WTC11 (cell line): ENCODE measurements at regions not wholly inside any gene's neighbourhood (a gene's known extent, or its start where the extent isn't known, plus 50 kb on each side); places are given as distances from the start of the nearest gene placed in this dataset.

Source experiments
- ATAC-seq: fragments of 200-7000 bp; cut with Tn5 transposase; 2 replicates; pipeline ENCODE4 v1.10.0; 2021; ENCODE audit warnings: mild to moderate bottlenecking, moderate library complexity
- CTCF ChIA-PET: fragments of 300-600 bp; sonication (Branson Sonifier 250); formaldehyde crosslinking; loops from one replicate; lab custom pipeline; 2021; ENCODE audit warnings: antibody characterized with exemption; lab: Charles Lee
- POLR2A ChIA-PET: fragments of 350-600 bp; sonication (Branson Sonifier 250); formaldehyde crosslinking; loops from one replicate; lab custom pipeline; 2021; ENCODE audit warnings: antibody characterized with exemption; lab: Charles Lee
- DNase-seq: peaks from one replicate; pipeline ENCODE4 v3.0.0; 2021; ENCODE audit warnings: low spot score
- H3K27ac Mint-ChIP-seq: 2 replicates; pipeline ENCODE4 v1.8.0; 2021; ENCODE audit warnings: mixed read lengths
- H3K27me3 Mint-ChIP-seq: 2 replicates; pipeline ENCODE4 v1.8.0; 2021; ENCODE audit warnings: low read depth, mild to moderate bottlenecking, moderate library complexity, mixed read lengths
- H3K36me3 Mint-ChIP-seq: 2 replicates; pipeline ENCODE4 v1.8.0; 2021; ENCODE audit warnings: mixed read lengths
- H3K4me1 Mint-ChIP-seq: 2 replicates; pipeline ENCODE4 v1.8.0; 2022; ENCODE audit warnings: mixed read lengths
- H3K4me3 Mint-ChIP-seq: 2 replicates; pipeline ENCODE4 v1.8.0; 2021; ENCODE audit warnings: mild to moderate bottlenecking, moderate library complexity, mixed read lengths
- H3K9me3 Mint-ChIP-seq: 2 replicates; pipeline ENCODE4 v1.8.0; 2021; ENCODE audit warnings: mixed read lengths
- AR ChIP-seq: fragments of 250-450 bp; sonication (Bioruptor Pico); IDR thresholded peaks from 2 replicates; pipeline ENCODE4 v1.9.0; 2021; ENCODE audit warnings: mild to moderate bottlenecking
- ATF1 ChIP-seq: sonication (generic); formaldehyde crosslinking; IDR thresholded peaks from 2 replicates; pipeline ENCODE4 v1.8.1; 2023; ENCODE audit warnings: mild to moderate bottlenecking, moderate library complexity, missing genetic modification reagents
- CREB1 ChIP-seq: sonication (generic); formaldehyde crosslinking; IDR thresholded peaks from 2 replicates; pipeline ENCODE4 v1.8.0; 2023; ENCODE audit warnings: mild to moderate bottlenecking, missing genetic modification reagents
- CREM ChIP-seq: sonication (generic); formaldehyde crosslinking; IDR thresholded peaks from 2 replicates; pipeline ENCODE4 v1.8.1; 2022; ENCODE audit warnings: mild to moderate bottlenecking, missing genetic modification reagents, moderate library complexity
- FOXJ3 ChIP-seq: sonication (generic); formaldehyde crosslinking; IDR thresholded peaks from 2 replicates; pipeline ENCODE4 v1.9.0; 2021; ENCODE audit warnings: missing genetic modification reagents, mild to moderate bottlenecking, borderline replicate concordance
- GABPB1 ChIP-seq: sonication (generic); formaldehyde crosslinking; IDR thresholded peaks from 2 replicates; pipeline ENCODE4 v1.8.1; 2023; ENCODE audit warnings: mild to moderate bottlenecking, missing genetic modification reagents
- GTF2I ChIP-seq: fragments of 250-450 bp; sonication (Bioruptor Pico); conservative IDR thresholded peaks from 2 replicates; pipeline ENCODE4 v1.4.0; 2021; ENCODE audit warnings: mild to moderate bottlenecking
- IRF2 ChIP-seq: sonication (generic); formaldehyde crosslinking; IDR thresholded peaks from 2 replicates; pipeline ENCODE4 v1.8.0; 2022; ENCODE audit warnings: low read depth, missing genetic modification reagents, borderline replicate concordance
- MXD4 ChIP-seq: fragments of 250-450 bp; sonication (Bioruptor Pico); IDR thresholded peaks from 2 replicates; pipeline ENCODE4 v1.8.0; 2021; ENCODE audit warnings: mild to moderate bottlenecking, moderate library complexity, borderline replicate concordance
- NFE2L1 ChIP-seq: sonication (generic); formaldehyde crosslinking; IDR thresholded peaks from 2 replicates; pipeline ENCODE4 v1.8.1; 2023; ENCODE audit warnings: missing genetic modification reagents
- NFYB ChIP-seq: sonication (generic); formaldehyde crosslinking; conservative IDR thresholded peaks from 2 replicates; pipeline ENCODE4 v1.8.0; 2022; ENCODE audit warnings: low read depth, missing genetic modification reagents
- NR3C1 ChIP-seq: sonication (generic); formaldehyde crosslinking; conservative IDR thresholded peaks from 2 replicates; pipeline ENCODE4 v1.8.1; 2023; ENCODE audit warnings: low read depth, mild to moderate bottlenecking, missing genetic modification reagents
- OVOL2 ChIP-seq: fragments of 250-450 bp; sonication (Bioruptor Pico); IDR thresholded peaks from 2 replicates; pipeline ENCODE4 v1.9.0; 2021; ENCODE audit warnings: mild to moderate bottlenecking, borderline replicate concordance
- PRRX2 ChIP-seq: fragments of 250-450 bp; sonication (Bioruptor Pico); IDR thresholded peaks from 2 replicates; pipeline ENCODE4 v1.8.0; 2021; ENCODE audit warnings: mild to moderate bottlenecking
- ZMAT4 ChIP-seq: fragments of 250-450 bp; sonication (Bioruptor Pico); IDR thresholded peaks from 2 replicates; pipeline ENCODE4 v1.9.0; 2021; ENCODE audit warnings: mild to moderate bottlenecking
- ZNF263 ChIP-seq: sonication (generic); formaldehyde crosslinking; IDR thresholded peaks from 2 replicates; pipeline ENCODE4 v1.8.1; 2022; ENCODE audit warnings: low read depth, mild to moderate bottlenecking, moderate library complexity, missing genetic modification reagents
- ZNF416 ChIP-seq: fragments of 250-450 bp; sonication (Bioruptor Pico); IDR thresholded peaks from 2 replicates; pipeline ENCODE4 v1.9.0; 2021; ENCODE audit warnings: mild to moderate bottlenecking, inconsistent platforms
- TF ChIP-seq, protein P1 (sequence below): sonication (generic); formaldehyde crosslinking; IDR thresholded peaks from 2 replicates; pipeline ENCODE4 v1.8.0; 2022; ENCODE audit warnings: missing genetic modification reagents
- TF ChIP-seq, protein P2 (sequence below): fragments of 200-600 bp; IDR thresholded peaks from 2 replicates; pipeline ENCODE4 v1.8.0; 2022; ENCODE audit warnings: antibody characterized with exemption
- TF ChIP-seq, protein P3 (sequence below): fragments of 250-450 bp; sonication (Bioruptor Pico); conservative IDR thresholded peaks from 2 replicates; pipeline ENCODE4 v1.9.0; 2021; ENCODE audit warnings: mild to moderate bottlenecking
- TF ChIP-seq, protein P4 (sequence below): sonication (generic); formaldehyde crosslinking; IDR thresholded peaks from 2 replicates; pipeline ENCODE4 v1.8.1; 2022; ENCODE audit warnings: missing genetic modification reagents, borderline replicate concordance

DNA sequence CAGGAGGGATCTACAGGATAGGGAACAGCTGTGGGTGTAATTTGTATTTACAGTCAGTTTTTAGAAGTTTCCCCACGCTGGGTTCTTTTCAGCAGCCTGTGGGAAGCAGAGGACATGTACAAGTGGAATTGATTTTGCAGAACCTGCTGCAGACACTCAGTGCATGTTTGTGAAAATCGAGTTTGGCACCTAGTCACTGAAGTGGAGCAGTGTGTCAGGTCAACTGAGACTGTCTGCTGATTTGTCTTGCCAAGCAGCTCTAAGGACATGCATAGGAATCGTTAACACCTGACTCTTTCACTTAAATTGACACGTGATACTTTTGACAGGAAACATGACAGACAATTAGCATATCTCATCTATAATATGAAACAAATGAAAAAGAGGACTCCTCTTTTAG, 416.6 kb downstream of the TMX3 start (continued):
- TF ChIP-seq OVOL2 (CRISPR knock-in tag) (no peak), CREM (CRISPR knock-in tag) (no peak), AR (CRISPR knock-in tag) (no peak), GABPB1 (CRISPR knock-in tag) (no peak), PRRX2 (CRISPR knock-in tag) (no peak), CREB1 (CRISPR knock-in tag) (no peak), GTF2I (no peak)
- TF ChIP-seq, all 79 proteins: peak for 0

GRCh38 chr18:68288408-68288807, 426.5 kb downstream of the TMX3 start:
- H3K4me1 Mint-ChIP-seq, result no peaks in the 10 kb centered on the region
- ATAC-seq, result no peak
- CTCF ChIA-PET, result no interaction called here
- TF ChIP-seq, protein P1, sequence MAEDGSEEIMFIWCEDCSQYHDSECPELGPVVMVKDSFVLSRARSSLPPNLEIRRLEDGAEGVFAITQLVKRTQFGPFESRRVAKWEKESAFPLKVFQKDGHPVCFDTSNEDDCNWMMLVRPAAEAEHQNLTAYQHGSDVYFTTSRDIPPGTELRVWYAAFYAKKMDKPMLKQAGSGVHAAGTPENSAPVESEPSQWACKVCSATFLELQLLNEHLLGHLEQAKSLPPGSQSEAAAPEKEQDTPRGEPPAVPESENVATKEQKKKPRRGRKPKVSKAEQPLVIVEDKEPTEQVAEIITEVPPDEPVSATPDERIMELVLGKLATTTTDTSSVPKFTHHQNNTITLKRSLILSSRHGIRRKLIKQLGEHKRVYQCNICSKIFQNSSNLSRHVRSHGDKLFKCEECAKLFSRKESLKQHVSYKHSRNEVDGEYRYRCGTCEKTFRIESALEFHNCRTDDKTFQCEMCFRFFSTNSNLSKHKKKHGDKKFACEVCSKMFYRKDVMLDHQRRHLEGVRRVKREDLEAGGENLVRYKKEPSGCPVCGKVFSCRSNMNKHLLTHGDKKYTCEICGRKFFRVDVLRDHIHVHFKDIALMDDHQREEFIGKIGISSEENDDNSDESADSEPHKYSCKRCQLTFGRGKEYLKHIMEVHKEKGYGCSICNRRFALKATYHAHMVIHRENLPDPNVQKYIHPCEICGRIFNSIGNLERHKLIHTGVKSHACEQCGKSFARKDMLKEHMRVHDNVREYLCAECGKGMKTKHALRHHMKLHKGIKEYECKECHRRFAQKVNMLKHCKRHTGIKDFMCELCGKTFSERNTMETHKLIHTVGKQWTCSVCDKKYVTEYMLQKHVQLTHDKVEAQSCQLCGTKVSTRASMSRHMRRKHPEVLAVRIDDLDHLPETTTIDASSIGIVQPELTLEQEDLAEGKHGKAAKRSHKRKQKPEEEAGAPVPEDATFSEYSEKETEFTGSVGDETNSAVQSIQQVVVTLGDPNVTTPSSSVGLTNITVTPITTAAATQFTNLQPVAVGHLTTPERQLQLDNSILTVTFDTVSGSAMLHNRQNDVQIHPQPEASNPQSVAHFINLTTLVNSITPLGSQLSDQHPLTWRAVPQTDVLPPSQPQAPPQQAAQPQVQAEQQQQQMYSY (CRISPR knock-in tag), result no peak
- TF ChIP-seq ATF1 (CRISPR knock-in tag) (no peak), NFE2L1 (CRISPR knock-in tag) (no peak), ZMAT4 (CRISPR knock-in tag) (no peak), OVOL2 (CRISPR knock-in tag) (no peak), NR3C1 (no peak), FOXJ3 (CRISPR knock-in tag) (no peak), NFYB (CRISPR knock-in tag) (no peak), IRF2 (CRISPR knock-in tag) (no peak), ZNF263 (no peak), ZNF416 (CRISPR knock-in tag) (no peak), GTF2I (no peak), MXD4 (no peak)
- TF ChIP-seq, protein P2, sequence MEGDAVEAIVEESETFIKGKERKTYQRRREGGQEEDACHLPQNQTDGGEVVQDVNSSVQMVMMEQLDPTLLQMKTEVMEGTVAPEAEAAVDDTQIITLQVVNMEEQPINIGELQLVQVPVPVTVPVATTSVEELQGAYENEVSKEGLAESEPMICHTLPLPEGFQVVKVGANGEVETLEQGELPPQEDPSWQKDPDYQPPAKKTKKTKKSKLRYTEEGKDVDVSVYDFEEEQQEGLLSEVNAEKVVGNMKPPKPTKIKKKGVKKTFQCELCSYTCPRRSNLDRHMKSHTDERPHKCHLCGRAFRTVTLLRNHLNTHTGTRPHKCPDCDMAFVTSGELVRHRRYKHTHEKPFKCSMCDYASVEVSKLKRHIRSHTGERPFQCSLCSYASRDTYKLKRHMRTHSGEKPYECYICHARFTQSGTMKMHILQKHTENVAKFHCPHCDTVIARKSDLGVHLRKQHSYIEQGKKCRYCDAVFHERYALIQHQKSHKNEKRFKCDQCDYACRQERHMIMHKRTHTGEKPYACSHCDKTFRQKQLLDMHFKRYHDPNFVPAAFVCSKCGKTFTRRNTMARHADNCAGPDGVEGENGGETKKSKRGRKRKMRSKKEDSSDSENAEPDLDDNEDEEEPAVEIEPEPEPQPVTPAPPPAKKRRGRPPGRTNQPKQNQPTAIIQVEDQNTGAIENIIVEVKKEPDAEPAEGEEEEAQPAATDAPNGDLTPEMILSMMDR, result no peak
- TF ChIP-seq, protein P3, sequence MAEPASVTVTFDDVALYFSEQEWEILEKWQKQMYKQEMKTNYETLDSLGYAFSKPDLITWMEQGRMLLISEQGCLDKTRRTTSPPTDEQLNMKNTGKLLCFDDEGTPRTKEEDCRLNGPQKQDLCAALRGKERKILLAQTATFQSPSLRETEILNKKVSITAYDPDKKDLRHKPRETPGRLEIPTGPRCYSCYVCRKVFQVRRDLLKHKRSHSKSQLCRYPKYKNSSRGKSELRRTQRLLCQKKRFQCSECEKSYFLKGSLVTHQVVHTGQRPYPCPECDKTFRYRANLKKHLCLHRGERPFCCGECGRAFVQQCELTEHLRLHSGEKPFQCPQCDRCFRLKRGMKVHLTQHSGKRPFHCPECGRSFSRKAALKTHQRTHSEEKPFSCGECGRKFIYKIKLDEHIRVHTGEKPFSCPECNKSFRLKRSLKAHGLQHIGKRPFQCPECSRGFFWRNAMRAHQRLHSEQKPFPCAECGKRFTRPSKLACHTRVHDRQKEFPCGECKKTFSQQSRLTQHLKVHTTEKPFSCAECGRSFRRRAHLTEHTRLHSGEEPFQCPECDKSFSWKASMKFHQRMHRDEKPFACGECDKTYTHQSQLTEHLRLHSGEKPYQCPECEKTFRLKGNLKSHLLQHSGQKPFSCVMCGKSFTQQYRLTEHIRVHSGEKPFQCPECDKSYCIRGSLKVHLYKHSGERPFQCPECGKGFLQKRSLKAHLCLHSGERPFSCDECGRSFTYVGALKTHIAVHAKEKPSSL (CRISPR knock-in tag), result no peak
- TF ChIP-seq, protein P4, sequence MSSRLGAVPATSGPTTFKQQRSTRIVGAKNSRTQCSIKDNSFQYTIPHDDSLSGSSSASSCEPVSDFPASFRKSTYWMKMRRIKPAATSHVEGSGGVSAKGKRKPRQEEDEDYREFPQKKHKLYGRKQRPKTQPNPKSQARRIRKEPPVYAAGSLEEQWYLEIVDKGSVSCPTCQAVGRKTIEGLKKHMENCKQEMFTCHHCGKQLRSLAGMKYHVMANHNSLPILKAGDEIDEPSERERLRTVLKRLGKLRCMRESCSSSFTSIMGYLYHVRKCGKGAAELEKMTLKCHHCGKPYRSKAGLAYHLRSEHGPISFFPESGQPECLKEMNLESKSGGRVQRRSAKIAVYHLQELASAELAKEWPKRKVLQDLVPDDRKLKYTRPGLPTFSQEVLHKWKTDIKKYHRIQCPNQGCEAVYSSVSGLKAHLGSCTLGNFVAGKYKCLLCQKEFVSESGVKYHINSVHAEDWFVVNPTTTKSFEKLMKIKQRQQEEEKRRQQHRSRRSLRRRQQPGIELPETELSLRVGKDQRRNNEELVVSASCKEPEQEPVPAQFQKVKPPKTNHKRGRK, result no peak

More at GRCh38 chr18:68288408-68288807, 426.5 kb downstream of the TMX3 start:
- H3K36me3 Mint-ChIP-seq, result no peaks in the 10 kb centered on the region
- no peak overlapping the region for H3K4me3 Mint-ChIP-seq
- DNase-seq, result no peak
- no peak overlapping the region for H3K27ac Mint-ChIP-seq
- peaks cover 8% of the 10 kb centered on the region for H3K9me3 Mint-ChIP-seq
- no peaks in the 10 kb centered on the region for H3K27me3 Mint-ChIP-seq
- POLR2A ChIA-PET, result no interaction called here
